Astrocyte (in vitro differentiated cells and primary cell): ENCODE measurements at regions not wholly inside any gene's neighbourhood (a gene's known extent, or its start where the extent isn't known, plus 50 kb on each side); places are given as distances from the start of the nearest gene placed in this dataset.
A peak's percentile ranks its signal among the peaks of the same experiment; 100 is the strongest.

Experiments used
- DNase-seq: peaks from one replicate; pipeline ENCODE4 v3.0.0-alpha.2; 2010; ENCODE audit warnings: low read depth
- FAIRE-seq: peaks from 2 replicates; lab custom pipeline; 2011; peaks lifted over from hg19 to GRCh38; lab: Jason Lieb, UNC
- H2AFZ ChIP-seq: 2 replicates; pipeline ENCODE4 v1.6.0; 2012; ENCODE audit warnings: low read depth, low read length, inconsistent platforms
- H3K27ac ChIP-seq: 2 replicates; pipeline ENCODE4 v1.5.1; 2011; ENCODE audit warnings: low read depth, low read length, inconsistent platforms
- H3K27me3 ChIP-seq: 2 replicates; pipeline ENCODE4 v1.6.0; 2011; ENCODE audit warnings: low read length, inconsistent platforms; ENCODE audit not compliant: insufficient read depth
- H3K36me3 ChIP-seq: 2 replicates; pipeline ENCODE4 v1.5.1; 2011; ENCODE audit warnings: low read length, inconsistent platforms; ENCODE audit not compliant: insufficient read depth
- H3K4me1 ChIP-seq: 2 replicates; pipeline ENCODE4 v1.5.1; 2011; ENCODE audit warnings: low read length, inconsistent platforms; ENCODE audit not compliant: insufficient read depth
- H3K4me2 ChIP-seq: 2 replicates; pipeline ENCODE4 v1.6.0; 2012; ENCODE audit warnings: low read length, inconsistent platforms
- H3K4me3 ChIP-seq: 2 replicates; pipeline ENCODE4 v1.5.1; 2011; ENCODE audit warnings: low read depth, mild to moderate bottlenecking, low read length, inconsistent platforms; ENCODE audit not compliant: insufficient read depth
- H3K79me2 ChIP-seq: 2 replicates; pipeline ENCODE4 v1.6.0; 2012; ENCODE audit warnings: mild to moderate bottlenecking, low read length, inconsistent platforms; ENCODE audit not compliant: insufficient read depth
- H3K9ac ChIP-seq: 2 replicates; pipeline ENCODE4 v1.6.0; 2012; ENCODE audit warnings: mild to moderate bottlenecking, low read length, inconsistent platforms
- H3K9me3 ChIP-seq: 2 replicates; pipeline ENCODE4 v1.5.1; 2012; ENCODE audit warnings: low read depth, mild to moderate bottlenecking, low read length, inconsistent platforms; ENCODE audit not compliant: insufficient read depth
- H4K20me1 ChIP-seq: 2 replicates; pipeline ENCODE4 v1.6.0; 2012; ENCODE audit warnings: low read length, inconsistent platforms; ENCODE audit not compliant: insufficient read depth
- H3K27ac Mint-ChIP-seq: one replicate; pipeline ENCODE4 v1.8.0; 2021; ENCODE audit warnings: mild to moderate bottlenecking, mixed read lengths; ENCODE audit not compliant: unreplicated experiment
- H3K27me3 Mint-ChIP-seq: one replicate; pipeline ENCODE4 v1.8.0; 2021; ENCODE audit warnings: low read depth, mixed read lengths; ENCODE audit not compliant: unreplicated experiment
- H3K36me3 Mint-ChIP-seq: one replicate; pipeline ENCODE4 v1.8.0; 2021; ENCODE audit warnings: low read depth, mixed read lengths; ENCODE audit not compliant: unreplicated experiment
- H3K4me1 Mint-ChIP-seq: one replicate; pipeline ENCODE4 v1.8.0; 2021; ENCODE audit warnings: low read depth, mixed read lengths; ENCODE audit not compliant: unreplicated experiment
- H3K4me3 Mint-ChIP-seq: one replicate; pipeline ENCODE4 v1.8.0; 2021; ENCODE audit warnings: mild to moderate bottlenecking, moderate library complexity, mixed read lengths; ENCODE audit not compliant: unreplicated experiment
- H3K9me3 Mint-ChIP-seq: one replicate; pipeline ENCODE4 v1.8.0; 2021; ENCODE audit warnings: mild to moderate bottlenecking, mixed read lengths; ENCODE audit not compliant: unreplicated experiment
- CTCF ChIP-seq: IDR thresholded peaks from 2 replicates; pipeline ENCODE4 v1.5.1; 2011; ENCODE audit warnings: low read depth, mild to moderate bottlenecking, inconsistent platforms, low read length, moderate library complexity; ENCODE audit not compliant: insufficient read depth
- EZH2 ChIP-seq: IDR thresholded peaks from 2 replicates; pipeline ENCODE4 v1.6.1; 2012; ENCODE audit warnings: mild to moderate bottlenecking, low read length, inconsistent platforms; ENCODE audit not compliant: insufficient read depth

- no peak for FAIRE-seq
- no peak overlapping the region for H3K27ac ChIP-seq
- no peaks in the 10 kb centered on the region for H3K27me3 ChIP-seq
- H3K4me3 ChIP-seq = no peak overlapping the region
- H2AFZ ChIP-seq = no peak overlapping the region
- peaks cover 9% of the 10 kb centered on the region for H3K4me1 Mint-ChIP-seq
- no peak overlapping the region for H3K4me3 Mint-ChIP-seq
- no peak overlapping the region for H3K4me2 ChIP-seq
- no peak overlapping the region for H3K27ac Mint-ChIP-seq
- no peaks in the 10 kb centered on the region for H3K36me3 ChIP-seq
- H3K4me1 ChIP-seq = peaks cover 17% of the 10 kb centered on the region
- H3K27me3 Mint-ChIP-seq = peaks cover 3% of the 10 kb centered on the region
- no peaks in the 10 kb centered on the region for H3K36me3 Mint-ChIP-seq
- H3K9me3 ChIP-seq = no peaks in the 10 kb centered on the region
- peaks cover 3% of the 10 kb centered on the region for H3K9me3 Mint-ChIP-seq
- H3K9ac ChIP-seq = no peak overlapping the region
- H3K79me2 ChIP-seq = no peaks in the 10 kb centered on the region
- no peaks in the 10 kb centered on the region for H4K20me1 ChIP-seq
- TF ChIP-seq CTCF = no peak
- no peak for TF ChIP-seq EZH2
- DNase-seq = no peak
These were observed 248.5 kb downstream of the SOX9 start for GRCh38 chr17:72369366-72369765.

GRCh38 chr17:72370819-72371218 lies 250.0 kb downstream of the SOX9 start:
- Mint-ChIP-seq H3K27me3 (peaks cover 5% of the 10 kb centered on the region), H3K4me3 (no peak overlapping the region), H3K4me1 (peaks cover 9% of the 10 kb centered on the region), H3K36me3 (no peaks in the 10 kb centered on the region), H3K9me3 (peaks cover 3% of the 10 kb centered on the region), H3K27ac (no peak overlapping the region)
- Histone ChIP-seq H3K79me2 (no peaks in the 10 kb centered on the region), H3K9ac (no peak overlapping the region), H3K4me2 (peak overlapping the region; percentile 60), H2AFZ (peak overlapping the region; percentile 20), H3K27me3 (no peaks in the 10 kb centered on the region), H3K36me3 (no peaks in the 10 kb centered on the region), H3K4me1 (peaks cover 19% of the 10 kb centered on the region), H3K27ac (peak overlapping the region; percentile 37), H4K20me1 (no peaks in the 10 kb centered on the region), H3K4me3 (no peak overlapping the region), H3K9me3 (no peaks in the 10 kb centered on the region)
- no peak for FAIRE-seq
- peak; percentile 74 for DNase-seq
- TF ChIP-seq CTCF (no peak), EZH2 (no peak)

- Histone ChIP-seq H3K9ac (no peak overlapping the region), H3K4me3 (no peak overlapping the region), H3K79me2 (no peaks in the 10 kb centered on the region), H3K27ac (no peak overlapping the region), H3K4me2 (no peak overlapping the region), H3K27me3 (no peaks in the 10 kb centered on the region), H3K9me3 (no peaks in the 10 kb centered on the region), H4K20me1 (no peaks in the 10 kb centered on the region), H2AFZ (no peak overlapping the region), H3K36me3 (no peaks in the 10 kb centered on the region), H3K4me1 (peaks cover 19% of the 10 kb centered on the region)
- Mint-ChIP-seq H3K36me3 (no peaks in the 10 kb centered on the region), H3K27ac (no peak overlapping the region), H3K4me3 (no peak overlapping the region), H3K9me3 (peaks cover 3% of the 10 kb centered on the region), H3K4me1 (peaks cover 9% of the 10 kb centered on the region), H3K27me3 (peaks cover 5% of the 10 kb centered on the region)
- FAIRE-seq (no peak), DNase-seq (peak; percentile 42)
- TF ChIP-seq EZH2 (no peak), CTCF (no peak)
These were observed 251.4 kb downstream of the SOX9 start for GRCh38 chr17:72372185-72372584.
